ENCODE measurements at regions not wholly inside any gene's neighbourhood (a gene's known extent, or its start where the extent isn't known, plus 50 kb on each side); places are given as distances from the start of the nearest gene placed in this dataset.

GRCh38 chr7:93015101-93015778, 102.5 kb downstream of the SAMD9 start:
- Histone ChIP-seq H3K4me3 (ENCODE audit: low read length) (no peak overlapping the region), H3K36me3 (ENCODE audit: control insufficient read depth, insufficient read depth, low read length, severe bottlenecking) (no peaks in the 10 kb centered on the region), H3K9me3 (ENCODE audit: control insufficient read depth, low read length) (no peaks in the 10 kb centered on the region), H3K27me3 (replicated peaks; ENCODE audit: control insufficient read depth, insufficient read depth, low read length) (no peaks in the 10 kb centered on the region), H3K9ac (ENCODE audit: low read length) (no peak overlapping the region), H3K4me1 (ENCODE audit: control insufficient read depth, insufficient read depth, low read length) (peaks cover 26% of the 10 kb centered on the region)
- peak; percentile 72 for DNase-seq (ENCODE audit: low read depth)

GRCh38 chr7:93014410-93014809, 103.4 kb downstream of the SAMD9 start:
- Histone ChIP-seq H3K9me3 (ENCODE audit: control insufficient read depth, low read length) (no peaks in the 10 kb centered on the region), H3K4me1 (ENCODE audit: control insufficient read depth, insufficient read depth, low read length) (peaks cover 26% of the 10 kb centered on the region), H3K4me3 (ENCODE audit: low read length) (no peak overlapping the region), H3K27me3 (replicated peaks; ENCODE audit: control insufficient read depth, insufficient read depth, low read length) (no peaks in the 10 kb centered on the region), H3K36me3 (ENCODE audit: control insufficient read depth, insufficient read depth, low read length, severe bottlenecking) (no peaks in the 10 kb centered on the region), H3K9ac (ENCODE audit: low read length) (no peak overlapping the region)
- no peak for DNase-seq (ENCODE audit: low read depth)

- Histone ChIP-seq H3K36me3 (ENCODE audit: control insufficient read depth, insufficient read depth, low read length, severe bottlenecking) (no peaks in the 10 kb centered on the region), H3K27me3 (replicated peaks; ENCODE audit: control insufficient read depth, insufficient read depth, low read length) (no peaks in the 10 kb centered on the region), H3K4me1 (ENCODE audit: control insufficient read depth, insufficient read depth, low read length) (peaks cover 26% of the 10 kb centered on the region), H3K4me3 (ENCODE audit: low read length) (no peak overlapping the region), H3K9ac (ENCODE audit: low read length) (no peak overlapping the region), H3K9me3 (ENCODE audit: control insufficient read depth, low read length) (no peaks in the 10 kb centered on the region)
- DNase-seq (ENCODE audit: low read depth) = no peak
These were observed 104.2 kb downstream of the SAMD9 start for GRCh38 chr7:93013446-93014061.

GRCh38 chr7:93011351-93012294, 106.2 kb downstream of the SAMD9 start:
- Histone ChIP-seq H3K4me1 (ENCODE audit: control insufficient read depth, insufficient read depth, low read length) (peaks cover 26% of the 10 kb centered on the region), H3K36me3 (ENCODE audit: control insufficient read depth, insufficient read depth, low read length, severe bottlenecking) (no peaks in the 10 kb centered on the region), H3K4me3 (ENCODE audit: low read length) (peak overlapping the region; percentile 4), H3K9me3 (ENCODE audit: control insufficient read depth, low read length) (no peaks in the 10 kb centered on the region), H3K27me3 (replicated peaks; ENCODE audit: control insufficient read depth, insufficient read depth, low read length) (no peaks in the 10 kb centered on the region), H3K9ac (ENCODE audit: low read length) (no peak overlapping the region)
- peak; percentile 82 for DNase-seq (ENCODE audit: low read depth)

GRCh38 chr7:93008833-93009232, 108.9 kb downstream of the SAMD9 start:
- H3K9ac ChIP-seq (ENCODE audit: low read length) = no peak overlapping the region
- no peaks in the 10 kb centered on the region for H3K27me3 ChIP-seq (replicated peaks; ENCODE audit: control insufficient read depth, insufficient read depth, low read length)
- H3K9me3 ChIP-seq (ENCODE audit: control insufficient read depth, low read length) = no peaks in the 10 kb centered on the region
- no peaks in the 10 kb centered on the region for H3K36me3 ChIP-seq (ENCODE audit: control insufficient read depth, insufficient read depth, low read length, severe bottlenecking)
- no peak overlapping the region for H3K4me3 ChIP-seq (ENCODE audit: low read length)
- H3K4me1 ChIP-seq (ENCODE audit: control insufficient read depth, insufficient read depth, low read length) = peaks cover 14% of the 10 kb centered on the region
- no peak for DNase-seq (ENCODE audit: low read depth)

- no peaks in the 10 kb centered on the region for H3K27me3 ChIP-seq (replicated peaks; ENCODE audit: control insufficient read depth, insufficient read depth, low read length)
- no peak for DNase-seq (ENCODE audit: low read depth)
These were observed 111.2 kb downstream of the SAMD9 start for GRCh38 chr7:93006480-93007095.

GRCh38 chr7:93004906-93005305, 112.9 kb downstream of the SAMD9 start:
- no peaks in the 10 kb centered on the region for H3K36me3 ChIP-seq (ENCODE audit: control insufficient read depth, insufficient read depth, low read length, severe bottlenecking)
- DNase-seq (ENCODE audit: low read depth) = no peak
- H3K27me3 ChIP-seq (replicated peaks; ENCODE audit: control insufficient read depth, insufficient read depth, low read length) = no peaks in the 10 kb centered on the region
- no peaks in the 10 kb centered on the region for H3K9me3 ChIP-seq (ENCODE audit: control insufficient read depth, low read length)
- no peak overlapping the region for H3K9ac ChIP-seq (ENCODE audit: low read length)
- H3K4me3 ChIP-seq (ENCODE audit: low read length) = no peak overlapping the region
- H3K4me1 ChIP-seq (ENCODE audit: control insufficient read depth, insufficient read depth, low read length) = no peaks in the 10 kb centered on the region

More at GRCh38 chr7:93006480-93007095, 111.2 kb downstream of the SAMD9 start:
- H3K4me3 ChIP-seq (ENCODE audit: low read length) = no peak overlapping the region
- H3K9me3 ChIP-seq (ENCODE audit: control insufficient read depth, low read length) = no peaks in the 10 kb centered on the region
- H3K4me1 ChIP-seq (ENCODE audit: control insufficient read depth, insufficient read depth, low read length) = peaks cover 7% of the 10 kb centered on the region
- no peaks in the 10 kb centered on the region for H3K36me3 ChIP-seq (ENCODE audit: control insufficient read depth, insufficient read depth, low read length, severe bottlenecking)
- H3K9ac ChIP-seq (ENCODE audit: low read length) = no peak overlapping the region

- Histone ChIP-seq H3K9ac (ENCODE audit: low read length) (no peak overlapping the region), H3K27me3 (replicated peaks; ENCODE audit: control insufficient read depth, insufficient read depth, low read length) (no peaks in the 10 kb centered on the region), H3K9me3 (ENCODE audit: control insufficient read depth, low read length) (no peaks in the 10 kb centered on the region), H3K4me1 (ENCODE audit: control insufficient read depth, insufficient read depth, low read length) (no peaks in the 10 kb centered on the region), H3K4me3 (ENCODE audit: low read length) (no peak overlapping the region), H3K36me3 (ENCODE audit: control insufficient read depth, insufficient read depth, low read length, severe bottlenecking) (no peaks in the 10 kb centered on the region)
- DNase-seq (ENCODE audit: low read depth) = no peak
These were observed 120.1 kb downstream of the SAMD9 start for GRCh38 chr7:92997719-92998118.

- H3K4me3 ChIP-seq (ENCODE audit: low read length) = no peak overlapping the region
- no peaks in the 10 kb centered on the region for H3K27me3 ChIP-seq (replicated peaks; ENCODE audit: control insufficient read depth, insufficient read depth, low read length)
- no peaks in the 10 kb centered on the region for H3K4me1 ChIP-seq (ENCODE audit: control insufficient read depth, insufficient read depth, low read length)
- H3K9ac ChIP-seq (ENCODE audit: low read length) = no peak overlapping the region
- H3K9me3 ChIP-seq (ENCODE audit: control insufficient read depth, low read length) = no peaks in the 10 kb centered on the region
- no peaks in the 10 kb centered on the region for H3K36me3 ChIP-seq (ENCODE audit: control insufficient read depth, insufficient read depth, low read length, severe bottlenecking)
- DNase-seq (ENCODE audit: low read depth) = no peak
These were observed 120.6 kb downstream of the SAMD9 start for GRCh38 chr7:92997152-92997551.

- Histone ChIP-seq H3K4me1 (ENCODE audit: control insufficient read depth, insufficient read depth, low read length) (no peaks in the 10 kb centered on the region), H3K4me3 (ENCODE audit: low read length) (no peak overlapping the region), H3K9me3 (ENCODE audit: control insufficient read depth, low read length) (no peaks in the 10 kb centered on the region), H3K9ac (ENCODE audit: low read length) (no peak overlapping the region), H3K36me3 (ENCODE audit: control insufficient read depth, insufficient read depth, low read length, severe bottlenecking) (no peaks in the 10 kb centered on the region), H3K27me3 (replicated peaks; ENCODE audit: control insufficient read depth, insufficient read depth, low read length) (no peaks in the 10 kb centered on the region)
- DNase-seq (ENCODE audit: low read depth) = no peak
These were observed 122.9 kb downstream of the SAMD9 start for GRCh38 chr7:92994901-92995300.

- Histone ChIP-seq H3K9me3 (ENCODE audit: control insufficient read depth, low read length) (no peaks in the 10 kb centered on the region), H3K4me3 (ENCODE audit: low read length) (no peak overlapping the region), H3K36me3 (ENCODE audit: control insufficient read depth, insufficient read depth, low read length, severe bottlenecking) (no peaks in the 10 kb centered on the region), H3K4me1 (ENCODE audit: control insufficient read depth, insufficient read depth, low read length) (no peaks in the 10 kb centered on the region), H3K9ac (ENCODE audit: low read length) (no peak overlapping the region), H3K27me3 (replicated peaks; ENCODE audit: control insufficient read depth, insufficient read depth, low read length) (no peaks in the 10 kb centered on the region)
- DNase-seq (ENCODE audit: low read depth) = no peak
These were observed 124.8 kb downstream of the SAMD9 start for GRCh38 chr7:92992932-92993331.
